ENCODE measurements at regions not wholly inside any gene's neighbourhood (a gene's known extent, or its start where the extent isn't known, plus 50 kb on each side); places are given as distances from the start of the nearest gene placed in this dataset.

DNA sequence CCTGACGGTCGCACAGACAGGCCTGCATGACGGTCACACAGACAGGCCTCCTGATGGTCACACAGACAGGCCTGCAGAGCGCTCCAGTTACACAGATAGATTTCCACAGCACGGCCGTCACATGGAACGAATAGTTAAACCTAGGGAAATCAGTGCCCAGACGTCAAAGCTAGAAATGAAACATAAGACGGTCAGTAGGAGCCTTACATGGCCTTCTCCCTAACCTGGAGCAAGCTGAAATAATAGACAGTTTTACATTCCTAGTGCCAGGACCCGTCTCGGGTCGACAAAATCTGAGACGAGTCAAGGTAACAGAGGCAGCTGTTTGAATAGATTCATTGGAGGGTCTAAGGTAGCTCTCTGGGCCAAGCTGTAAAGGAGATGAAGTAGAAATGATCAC is 126.9 kb downstream of the MTNR1A start:
- WGBS, 2 donors: 86 to 89% methylated on average over 13 of the region's 13 CpGs
- Histone ChIP-seq H3K9me3 (no peaks in the 10 kb centered on the region), H3K4me1 (no peaks in the 10 kb centered on the region), H3K36me3 (no peaks in the 10 kb centered on the region), H3K27me3 (no peaks in the 10 kb centered on the region), H3K4me3 (replicated peaks in 1 of 3) (no peak overlapping the region), H3K27ac (no peak overlapping the region)
- TF ChIP-seq, protein P1, sequence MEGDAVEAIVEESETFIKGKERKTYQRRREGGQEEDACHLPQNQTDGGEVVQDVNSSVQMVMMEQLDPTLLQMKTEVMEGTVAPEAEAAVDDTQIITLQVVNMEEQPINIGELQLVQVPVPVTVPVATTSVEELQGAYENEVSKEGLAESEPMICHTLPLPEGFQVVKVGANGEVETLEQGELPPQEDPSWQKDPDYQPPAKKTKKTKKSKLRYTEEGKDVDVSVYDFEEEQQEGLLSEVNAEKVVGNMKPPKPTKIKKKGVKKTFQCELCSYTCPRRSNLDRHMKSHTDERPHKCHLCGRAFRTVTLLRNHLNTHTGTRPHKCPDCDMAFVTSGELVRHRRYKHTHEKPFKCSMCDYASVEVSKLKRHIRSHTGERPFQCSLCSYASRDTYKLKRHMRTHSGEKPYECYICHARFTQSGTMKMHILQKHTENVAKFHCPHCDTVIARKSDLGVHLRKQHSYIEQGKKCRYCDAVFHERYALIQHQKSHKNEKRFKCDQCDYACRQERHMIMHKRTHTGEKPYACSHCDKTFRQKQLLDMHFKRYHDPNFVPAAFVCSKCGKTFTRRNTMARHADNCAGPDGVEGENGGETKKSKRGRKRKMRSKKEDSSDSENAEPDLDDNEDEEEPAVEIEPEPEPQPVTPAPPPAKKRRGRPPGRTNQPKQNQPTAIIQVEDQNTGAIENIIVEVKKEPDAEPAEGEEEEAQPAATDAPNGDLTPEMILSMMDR (IDR thresholded peaks at IDR 0.05): no peak
- no peak for TF ChIP-seq POLR2A (IDR thresholded peaks at IDR 0.05)
- intact Hi-C loops (cut with DNase I): no loop called here
- no peak for DNase-seq

DNA sequence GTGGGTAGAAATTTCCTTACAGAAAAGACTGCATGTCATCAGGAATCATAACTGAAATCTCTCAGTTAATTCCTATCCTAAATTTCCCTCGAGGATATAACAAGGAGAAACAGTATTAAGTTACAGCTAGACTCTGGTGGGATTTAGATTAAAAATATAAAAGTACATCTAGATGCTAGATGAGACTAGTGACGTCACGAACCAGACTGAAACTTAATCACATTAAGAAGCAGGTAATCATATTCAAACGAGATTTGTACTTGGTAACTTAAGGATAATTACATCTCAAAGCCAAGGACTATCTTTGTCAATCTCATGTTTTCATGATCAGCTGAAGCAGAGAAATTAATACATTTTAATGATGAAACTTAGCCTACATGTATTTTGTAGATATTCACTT is 130.6 kb downstream of the MTNR1A start:
- Histone ChIP-seq H3K36me3 (no peaks in the 10 kb centered on the region), H3K9me3 (no peaks in the 10 kb centered on the region), H3K4me3 (replicated peaks in 1 of 3) (no peak overlapping the region), H3K27ac (no peak overlapping the region), H3K27me3 (no peaks in the 10 kb centered on the region), H3K4me1 (no peaks in the 10 kb centered on the region)
- 58 to 61% methylated on average over 4 of the region's 4 CpGs for WGBS, 2 donors
- no peak for TF ChIP-seq POLR2A (IDR thresholded peaks at IDR 0.05)
- TF ChIP-seq, protein P1 (IDR thresholded peaks at IDR 0.05): no peak
- intact Hi-C loops (cut with DNase I): no loop called here
- no peak for DNase-seq

DNA sequence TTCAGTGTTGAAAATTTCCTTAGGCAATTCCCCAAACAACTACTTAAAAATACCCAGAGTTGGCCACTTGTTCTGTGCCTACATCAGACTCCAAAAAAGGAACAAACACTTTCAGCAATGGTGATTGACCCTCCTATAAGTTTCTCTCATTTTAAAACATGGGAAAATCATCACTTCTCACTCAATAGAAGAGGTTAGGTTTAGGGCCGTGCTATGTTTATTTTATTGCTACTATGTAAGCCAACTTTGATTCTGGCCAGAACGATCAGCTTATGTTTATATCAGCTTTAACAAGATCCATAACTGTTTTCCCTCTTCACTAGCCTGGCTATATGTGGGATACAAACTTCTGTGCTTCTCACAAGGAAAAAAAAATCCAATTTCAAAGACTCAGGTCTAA is 133.1 kb downstream of the MTNR1A start:
- TF ChIP-seq POLR2A (IDR thresholded peaks at IDR 0.05): no peak
- TF ChIP-seq, protein P1 (IDR thresholded peaks at IDR 0.05): no peak
- WGBS, 2 donors: 66 to 73% methylated on average over 2 of the region's 2 CpGs

DNA sequence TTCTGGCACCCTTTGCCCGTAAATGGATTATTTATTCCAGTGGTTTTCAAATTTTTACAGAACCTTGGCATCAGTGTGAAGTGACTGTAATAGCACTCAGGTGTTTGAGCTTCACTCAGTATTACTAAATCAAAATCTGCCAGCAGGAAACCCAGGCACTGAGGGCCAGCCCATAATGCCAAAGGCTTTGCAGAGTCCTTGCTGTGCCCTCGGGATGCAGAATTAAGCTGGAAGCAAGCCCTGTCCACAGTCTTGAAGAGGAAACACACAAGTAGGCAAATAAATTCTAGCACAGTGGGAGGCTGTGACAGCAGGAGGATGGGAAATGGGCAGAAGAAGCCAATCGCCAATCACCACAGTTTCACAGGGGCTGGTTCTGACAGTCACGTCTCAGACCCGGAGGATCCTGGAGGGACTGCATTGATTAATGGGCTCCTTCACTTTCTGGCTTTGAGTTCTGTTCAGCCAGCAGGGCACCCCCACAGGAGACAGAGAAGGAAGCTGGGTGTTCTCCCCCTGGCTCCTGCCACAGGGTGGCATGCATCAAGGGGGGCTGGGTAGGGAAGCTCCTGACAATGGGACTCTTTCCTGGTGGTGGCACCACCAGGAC is 138.8 kb downstream of the MTNR1A start:
- H3K9me3 ChIP-seq: no peaks in the 10 kb centered on the region
- 78 to 87% methylated on average over 5 of the region's 5 CpGs for WGBS, 2 donors

More for the DNA sequence above, 133.1 kb downstream of the MTNR1A start:
- no peaks in the 10 kb centered on the region for H3K27me3 ChIP-seq
- H3K27ac ChIP-seq: no peak overlapping the region
- no peak for DNase-seq
- no peak overlapping the region for H3K4me3 ChIP-seq (replicated peaks in 1 of 3)
- intact Hi-C loops (cut with DNase I): no loop called here
- H3K9me3 ChIP-seq: no peaks in the 10 kb centered on the region
- no peaks in the 10 kb centered on the region for H3K4me1 ChIP-seq
- no peaks in the 10 kb centered on the region for H3K36me3 ChIP-seq

DNA sequence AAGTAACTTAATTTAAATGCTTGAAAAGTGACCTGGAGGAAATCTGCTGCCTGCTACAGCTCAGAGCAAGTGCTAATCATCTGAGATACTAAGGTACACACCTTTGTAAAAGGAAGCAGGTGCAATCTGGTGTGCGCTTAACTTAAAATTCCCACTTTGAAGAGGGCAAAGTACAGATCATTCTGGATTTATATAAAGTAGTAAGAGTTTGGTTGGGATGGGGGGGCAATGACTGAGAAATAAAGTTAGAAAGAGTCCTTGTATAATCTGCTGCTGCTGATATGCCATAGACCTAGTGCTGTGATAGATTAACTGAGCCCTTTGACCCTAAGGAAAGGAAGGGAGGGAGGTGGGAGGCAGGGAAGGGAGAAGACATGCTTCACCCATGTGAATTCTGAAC is 141.0 kb downstream of the MTNR1A start:
- intact Hi-C loops (cut with DNase I): no loop called here
- TF ChIP-seq POLR2A (IDR thresholded peaks at IDR 0.05): no peak
- no peaks in the 10 kb centered on the region for H3K27me3 ChIP-seq
- no peaks in the 10 kb centered on the region for H3K4me1 ChIP-seq
- DNase-seq: no peak
- 93 to 100% methylated on average over 1 of the region's 1 CpG for WGBS, 2 donors
- H3K27ac ChIP-seq: no peak overlapping the region
- H3K36me3 ChIP-seq: no peaks in the 10 kb centered on the region
- H3K4me3 ChIP-seq (replicated peaks in 1 of 3): no peak overlapping the region
- H3K9me3 ChIP-seq: no peaks in the 10 kb centered on the region

More for the DNA sequence above, 138.8 kb downstream of the MTNR1A start:
- intact Hi-C loops (cut with DNase I): no loop called here
- TF ChIP-seq, protein P1 (IDR thresholded peaks at IDR 0.05): no peak
- TF ChIP-seq POLR2A (IDR thresholded peaks at IDR 0.05): no peak
- Histone ChIP-seq H3K27me3 (no peaks in the 10 kb centered on the region), H3K36me3 (no peaks in the 10 kb centered on the region), H3K4me1 (no peaks in the 10 kb centered on the region), H3K27ac (no peak overlapping the region), H3K4me3 (replicated peaks in 1 of 3) (no peak overlapping the region)
- no peak for DNase-seq
